ENCODE measurements at regions not wholly inside any gene's neighbourhood (a gene's known extent, or its start where the extent isn't known, plus 50 kb on each side); places are given as distances from the start of the nearest gene placed in this dataset.

DNA sequence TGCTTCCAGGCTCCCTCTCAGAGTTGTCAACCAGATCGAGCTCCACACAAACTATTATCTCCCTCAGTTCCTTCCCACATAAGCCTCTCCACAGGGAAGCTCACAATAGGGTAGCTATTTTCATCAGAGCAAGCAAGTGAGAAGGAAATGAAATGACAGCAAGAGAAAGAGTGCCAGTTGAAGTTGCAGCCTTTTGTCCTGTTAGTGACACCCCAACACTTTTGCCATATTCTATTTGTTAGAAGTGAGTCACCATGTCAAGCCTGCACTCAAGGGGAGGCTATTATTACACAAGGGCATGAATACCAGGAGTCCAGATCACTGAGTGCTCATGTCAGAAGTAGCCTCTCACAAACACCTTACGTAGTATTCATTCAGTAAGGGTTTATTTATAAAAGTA lies 266.3 kb upstream of the NOCT start:
- Histone ChIP-seq H3K9me3 (peaks cover 0 to 8% of the 10 kb centered on the region in 2 donors), H3K27ac (no peak overlapping the region), H3K4me1 (no peaks in the 10 kb centered on the region), H3K4me3 (no peak overlapping the region), H3K27me3 (no peaks in the 10 kb centered on the region), H3K36me3 (no peaks in the 10 kb centered on the region)
- ATAC-seq (peak; percentile 94), DNase-seq (no peak)
- intact Hi-C loops (cut with DNase I): no loop called here
- TF ChIP-seq, protein P1, sequence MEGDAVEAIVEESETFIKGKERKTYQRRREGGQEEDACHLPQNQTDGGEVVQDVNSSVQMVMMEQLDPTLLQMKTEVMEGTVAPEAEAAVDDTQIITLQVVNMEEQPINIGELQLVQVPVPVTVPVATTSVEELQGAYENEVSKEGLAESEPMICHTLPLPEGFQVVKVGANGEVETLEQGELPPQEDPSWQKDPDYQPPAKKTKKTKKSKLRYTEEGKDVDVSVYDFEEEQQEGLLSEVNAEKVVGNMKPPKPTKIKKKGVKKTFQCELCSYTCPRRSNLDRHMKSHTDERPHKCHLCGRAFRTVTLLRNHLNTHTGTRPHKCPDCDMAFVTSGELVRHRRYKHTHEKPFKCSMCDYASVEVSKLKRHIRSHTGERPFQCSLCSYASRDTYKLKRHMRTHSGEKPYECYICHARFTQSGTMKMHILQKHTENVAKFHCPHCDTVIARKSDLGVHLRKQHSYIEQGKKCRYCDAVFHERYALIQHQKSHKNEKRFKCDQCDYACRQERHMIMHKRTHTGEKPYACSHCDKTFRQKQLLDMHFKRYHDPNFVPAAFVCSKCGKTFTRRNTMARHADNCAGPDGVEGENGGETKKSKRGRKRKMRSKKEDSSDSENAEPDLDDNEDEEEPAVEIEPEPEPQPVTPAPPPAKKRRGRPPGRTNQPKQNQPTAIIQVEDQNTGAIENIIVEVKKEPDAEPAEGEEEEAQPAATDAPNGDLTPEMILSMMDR (IDR thresholded peaks at IDR 0.05): no peak

DNA sequence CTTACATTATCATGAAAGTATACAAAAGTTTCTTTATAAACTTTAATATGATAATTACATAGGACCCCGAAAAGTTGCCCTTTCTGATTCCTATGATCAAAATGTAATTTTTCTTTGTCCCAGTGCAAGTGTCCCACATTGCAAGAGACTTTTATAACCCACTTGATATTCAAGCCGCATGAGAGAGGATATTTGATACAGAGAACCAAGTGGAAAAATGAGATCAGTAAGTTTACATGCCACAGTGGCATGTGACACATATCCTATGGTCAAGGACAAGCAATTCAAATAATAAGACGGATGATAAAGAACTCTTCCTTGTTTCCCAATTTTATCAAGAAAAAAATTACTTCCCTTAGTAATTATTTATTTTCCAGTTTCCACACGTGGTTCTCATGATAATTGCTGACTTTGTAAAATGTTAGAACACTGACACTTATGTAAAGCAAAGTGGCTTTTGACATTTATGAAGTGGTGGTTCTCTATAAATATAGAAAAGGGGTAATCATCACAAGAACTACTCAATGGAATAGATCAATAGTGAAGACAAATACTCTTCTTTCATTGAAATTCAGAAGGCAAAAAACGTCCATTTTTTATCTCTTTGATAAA lies 273.7 kb upstream of the NOCT start:
- no peaks in the 10 kb centered on the region for H3K9me3 ChIP-seq
- DNase-seq (no peak), ATAC-seq (peak; percentile 75)
- H3K4me1 ChIP-seq: no peaks in the 10 kb centered on the region
- no peaks in the 10 kb centered on the region for H3K36me3 ChIP-seq
- no peak overlapping the region for H3K4me3 ChIP-seq
- intact Hi-C loops (cut with DNase I): no loop called here
- no peak overlapping the region for H3K27ac ChIP-seq
- TF ChIP-seq, protein P1 (IDR thresholded peaks at IDR 0.05): no peak
- no peaks in the 10 kb centered on the region for H3K27me3 ChIP-seq

DNA sequence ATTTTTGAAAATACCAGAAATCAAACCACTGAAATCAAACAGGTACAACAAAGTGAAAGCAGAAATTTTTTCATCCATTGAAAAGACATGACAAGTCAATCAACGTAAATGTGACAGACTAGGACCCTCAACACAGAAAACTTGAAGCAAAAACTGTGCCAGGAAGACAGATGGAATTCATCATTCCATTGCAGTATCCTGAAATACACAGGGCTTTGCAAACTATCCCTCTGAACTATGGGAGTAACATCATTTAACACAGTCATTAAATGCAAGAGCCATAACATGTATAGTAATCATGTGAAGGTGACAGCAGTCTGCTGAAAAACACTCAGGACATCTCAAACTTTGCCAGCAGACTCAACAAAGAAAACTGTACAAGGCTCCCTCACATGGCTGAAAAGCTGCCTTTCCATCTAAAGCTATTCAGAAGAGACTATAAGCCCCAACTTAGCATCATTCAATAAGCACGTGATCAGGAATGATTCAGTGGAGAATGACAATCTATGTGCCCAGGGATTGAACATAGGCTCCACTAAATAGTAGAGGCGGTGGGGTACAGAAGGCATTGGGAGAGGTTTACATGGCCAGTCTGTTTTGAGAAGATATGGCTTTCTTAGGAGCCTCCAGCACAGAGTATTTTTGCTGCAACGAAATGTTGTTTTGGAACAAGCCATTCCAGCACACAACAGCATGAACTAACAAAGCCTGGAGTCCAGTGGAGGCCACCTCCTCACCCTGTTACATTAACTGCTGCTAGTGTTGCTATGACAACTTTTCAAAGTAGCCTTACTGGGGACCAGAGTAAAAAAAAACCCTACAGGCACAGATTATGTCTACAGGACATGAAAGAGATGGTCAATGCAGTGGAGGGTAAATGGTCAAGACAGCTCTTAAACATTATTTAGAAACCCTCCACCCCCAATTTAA lies 274.5 kb upstream of the NOCT start:
- TF ChIP-seq, protein P1 (IDR thresholded peaks at IDR 0.05): no peak
- Histone ChIP-seq H3K27ac (no peak overlapping the region), H3K36me3 (no peaks in the 10 kb centered on the region), H3K4me1 (no peaks in the 10 kb centered on the region), H3K4me3 (no peak overlapping the region), H3K9me3 (no peaks in the 10 kb centered on the region), H3K27me3 (no peaks in the 10 kb centered on the region)
- no peak for DNase-seq
- ATAC-seq: peak; percentile 40
- intact Hi-C loops (cut with DNase I): no loop called here

DNA sequence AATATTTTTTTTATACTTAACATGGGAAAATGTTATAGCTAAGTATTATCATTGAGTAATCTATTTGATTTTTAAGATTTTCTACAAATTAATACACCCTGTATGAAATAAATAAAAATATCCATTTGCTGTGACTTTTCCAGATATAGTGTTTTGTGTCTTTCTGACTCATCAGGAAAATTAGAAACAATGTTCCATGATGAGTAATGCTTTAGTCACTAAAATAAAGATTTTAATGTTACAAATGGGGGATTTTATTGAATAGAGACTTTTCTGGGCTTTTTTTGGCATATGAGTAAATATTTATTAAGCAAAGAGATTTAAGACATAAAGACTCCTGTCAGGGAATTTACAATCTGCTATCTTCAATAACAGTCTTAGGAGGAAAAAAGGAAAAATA lies 279.2 kb upstream of the NOCT start:
- TF ChIP-seq, protein P1 (IDR thresholded peaks at IDR 0.05): no peak
- H3K4me1 ChIP-seq: peaks cover 0 to 5% of the 10 kb centered on the region in 2 donors
- H3K27ac ChIP-seq: no peak overlapping the region
- no peaks in the 10 kb centered on the region for H3K27me3 ChIP-seq
- intact Hi-C loops (cut with DNase I): no loop called here
- DNase-seq (no peak), ATAC-seq (no peak)
- H3K9me3 ChIP-seq: no peaks in the 10 kb centered on the region
- H3K36me3 ChIP-seq: no peaks in the 10 kb centered on the region
- H3K4me3 ChIP-seq: no peak overlapping the region

DNA sequence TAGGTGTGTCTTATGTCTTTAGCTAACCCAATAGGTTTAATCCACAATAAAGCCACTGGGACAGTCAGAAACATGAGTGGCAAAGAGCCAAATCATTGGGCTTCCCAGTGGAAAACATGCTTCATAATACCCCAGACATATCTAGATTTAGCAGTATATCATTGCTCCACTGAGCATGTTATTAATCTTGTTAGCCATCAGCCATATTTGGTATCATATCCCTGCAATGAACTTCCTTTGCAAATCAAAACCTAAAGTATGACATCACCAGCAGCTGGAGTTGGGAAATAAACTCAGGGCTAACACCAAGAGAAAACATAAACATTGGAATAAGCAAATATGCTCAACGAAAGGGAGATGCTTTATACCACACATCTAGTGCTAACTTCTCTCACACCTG lies 280.8 kb upstream of the NOCT start:
- TF ChIP-seq, protein P1 (IDR thresholded peaks at IDR 0.05): no peak
- DNase-seq (peak in 2 of 4 donors; percentile 43 to 63), ATAC-seq (peak; percentile 34)
- H3K36me3 ChIP-seq: no peaks in the 10 kb centered on the region
- H3K9me3 ChIP-seq: no peaks in the 10 kb centered on the region
- no peak overlapping the region for H3K27ac ChIP-seq
- no peaks in the 10 kb centered on the region for H3K27me3 ChIP-seq
- H3K4me3 ChIP-seq: no peak overlapping the region
- H3K4me1 ChIP-seq: peaks cover 0 to 5% of the 10 kb centered on the region in 2 donors
- intact Hi-C loops (cut with DNase I): no loop called here

Data from left lung (tissue), 4 donors.